BE2C (cell line): ENCODE measurements at regions not wholly inside any gene's neighbourhood (a gene's known extent, or its start where the extent isn't known, plus 50 kb on each side); places are given as distances from the start of the nearest gene placed in this dataset.

ENCODE experiments used
- DNase-seq: peaks from one replicate; pipeline ENCODE4 v3.0.0-alpha.2; 2020
- H3K27me3 ChIP-seq: fragments of 250-450 bp; sonication (Bioruptor Pico); 2 replicates; pipeline ENCODE4 v1.5.1; 2020; ENCODE audit warnings: mild to moderate bottlenecking
- H3K36me3 ChIP-seq: fragments of 250-450 bp; sonication (Bioruptor Pico); 2 replicates; pipeline ENCODE4 v1.5.1; 2020; ENCODE audit warnings: mild to moderate bottlenecking
- H3K4me1 ChIP-seq: fragments of 250-450 bp; sonication (Bioruptor Pico); 2 replicates; pipeline ENCODE4 v1.5.1; 2020
- H3K4me3 ChIP-seq: 2 replicates; pipeline ENCODE4 v1.5.1; 2011; ENCODE audit warnings: low read depth, low read length
- H3K9me3 ChIP-seq: fragments of 250-450 bp; sonication (Bioruptor Pico); 2 replicates; pipeline ENCODE4 v1.5.1; 2020
- TF ChIP-seq, protein P1 (sequence below): IDR thresholded peaks from 2 replicates; pipeline ENCODE4 v1.5.1; 2012; ENCODE audit warnings: mild to moderate bottlenecking, low read depth, low read length

DNA sequence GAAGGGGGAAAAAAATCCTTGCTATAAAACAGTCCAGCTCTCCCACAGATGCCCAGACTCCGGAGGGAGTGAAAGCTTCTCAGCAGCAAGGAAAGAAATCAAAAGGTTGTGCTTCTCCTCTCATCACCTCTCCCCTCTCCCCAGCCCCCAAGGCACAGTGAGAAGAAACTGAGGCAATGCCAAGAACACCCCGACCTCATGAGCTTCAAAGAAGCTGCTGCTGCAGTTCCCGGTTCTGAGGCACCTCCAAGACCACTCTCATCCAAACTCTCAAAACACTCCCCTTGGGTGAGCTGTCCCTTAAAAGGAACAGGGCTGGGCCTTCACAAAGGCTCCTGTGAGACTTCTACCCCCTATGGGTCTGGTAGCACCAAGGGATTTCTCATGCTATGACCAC is 62.0 kb upstream of the KLF7 start:
- no peak overlapping the region for H3K4me3 ChIP-seq
- H3K27me3 ChIP-seq = no peaks in the 10 kb centered on the region
- no peaks in the 10 kb centered on the region for H3K9me3 ChIP-seq
- peaks cover 12% of the 10 kb centered on the region; the same call in 1 of the 2 replicates for H3K4me1 ChIP-seq
- DNase-seq = no peak
- no peaks in the 10 kb centered on the region for H3K36me3 ChIP-seq
- TF ChIP-seq, protein P1, sequence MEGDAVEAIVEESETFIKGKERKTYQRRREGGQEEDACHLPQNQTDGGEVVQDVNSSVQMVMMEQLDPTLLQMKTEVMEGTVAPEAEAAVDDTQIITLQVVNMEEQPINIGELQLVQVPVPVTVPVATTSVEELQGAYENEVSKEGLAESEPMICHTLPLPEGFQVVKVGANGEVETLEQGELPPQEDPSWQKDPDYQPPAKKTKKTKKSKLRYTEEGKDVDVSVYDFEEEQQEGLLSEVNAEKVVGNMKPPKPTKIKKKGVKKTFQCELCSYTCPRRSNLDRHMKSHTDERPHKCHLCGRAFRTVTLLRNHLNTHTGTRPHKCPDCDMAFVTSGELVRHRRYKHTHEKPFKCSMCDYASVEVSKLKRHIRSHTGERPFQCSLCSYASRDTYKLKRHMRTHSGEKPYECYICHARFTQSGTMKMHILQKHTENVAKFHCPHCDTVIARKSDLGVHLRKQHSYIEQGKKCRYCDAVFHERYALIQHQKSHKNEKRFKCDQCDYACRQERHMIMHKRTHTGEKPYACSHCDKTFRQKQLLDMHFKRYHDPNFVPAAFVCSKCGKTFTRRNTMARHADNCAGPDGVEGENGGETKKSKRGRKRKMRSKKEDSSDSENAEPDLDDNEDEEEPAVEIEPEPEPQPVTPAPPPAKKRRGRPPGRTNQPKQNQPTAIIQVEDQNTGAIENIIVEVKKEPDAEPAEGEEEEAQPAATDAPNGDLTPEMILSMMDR = no peak

DNA sequence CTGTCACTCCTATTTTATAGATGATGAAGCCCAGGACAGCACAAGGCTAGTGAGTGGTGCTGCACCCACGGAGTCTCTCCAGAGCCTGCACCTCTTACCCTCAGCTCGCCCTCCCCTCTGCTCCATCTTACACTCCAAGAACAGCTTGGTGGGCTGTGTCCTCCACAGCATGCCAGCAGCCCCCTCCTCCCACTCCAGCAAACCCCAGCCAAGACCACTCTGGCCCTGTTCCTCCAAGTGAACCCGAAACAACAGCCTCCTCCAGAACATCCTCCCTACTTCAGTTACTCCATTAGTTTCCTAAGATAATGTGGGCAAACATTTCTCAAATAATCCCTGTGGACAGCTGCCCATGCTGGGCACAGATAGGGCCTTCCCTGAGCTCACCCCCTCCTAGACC is 62.7 kb upstream of the KLF7 start:
- Histone ChIP-seq H3K4me1 (peaks cover 7% of the 10 kb centered on the region; the same call in 1 of the 2 replicates), H3K27me3 (no peaks in the 10 kb centered on the region), H3K9me3 (no peaks in the 10 kb centered on the region), H3K4me3 (no peak overlapping the region), H3K36me3 (no peaks in the 10 kb centered on the region)
- DNase-seq = no peak
- TF ChIP-seq, protein P1 = no peak

DNA sequence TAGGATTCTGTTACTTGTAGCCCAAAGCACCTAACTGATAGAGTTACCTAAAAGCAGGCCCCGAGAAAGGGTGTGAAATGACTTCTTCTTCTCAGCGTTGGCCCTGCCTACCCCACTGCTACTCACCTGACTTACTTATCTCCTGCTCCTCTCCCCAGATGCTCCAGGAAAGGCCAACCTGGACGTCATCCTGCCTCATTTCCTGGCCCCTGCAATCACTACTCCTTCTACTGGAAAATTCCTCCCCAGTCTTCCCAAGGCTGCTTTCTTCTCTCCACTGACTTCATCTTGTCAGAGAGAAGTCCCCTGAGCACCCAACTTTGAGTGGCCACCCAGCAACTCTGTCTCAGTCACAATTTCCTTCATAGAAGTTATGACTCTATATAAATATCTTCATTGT is 63.4 kb upstream of the KLF7 start:
- Histone ChIP-seq H3K36me3 (no peaks in the 10 kb centered on the region), H3K4me3 (no peak overlapping the region), H3K27me3 (no peaks in the 10 kb centered on the region), H3K9me3 (no peaks in the 10 kb centered on the region), H3K4me1 (peaks cover 7% of the 10 kb centered on the region; the same call in 1 of the 2 replicates)
- TF ChIP-seq, protein P1 = no peak
- DNase-seq = no peak

DNA sequence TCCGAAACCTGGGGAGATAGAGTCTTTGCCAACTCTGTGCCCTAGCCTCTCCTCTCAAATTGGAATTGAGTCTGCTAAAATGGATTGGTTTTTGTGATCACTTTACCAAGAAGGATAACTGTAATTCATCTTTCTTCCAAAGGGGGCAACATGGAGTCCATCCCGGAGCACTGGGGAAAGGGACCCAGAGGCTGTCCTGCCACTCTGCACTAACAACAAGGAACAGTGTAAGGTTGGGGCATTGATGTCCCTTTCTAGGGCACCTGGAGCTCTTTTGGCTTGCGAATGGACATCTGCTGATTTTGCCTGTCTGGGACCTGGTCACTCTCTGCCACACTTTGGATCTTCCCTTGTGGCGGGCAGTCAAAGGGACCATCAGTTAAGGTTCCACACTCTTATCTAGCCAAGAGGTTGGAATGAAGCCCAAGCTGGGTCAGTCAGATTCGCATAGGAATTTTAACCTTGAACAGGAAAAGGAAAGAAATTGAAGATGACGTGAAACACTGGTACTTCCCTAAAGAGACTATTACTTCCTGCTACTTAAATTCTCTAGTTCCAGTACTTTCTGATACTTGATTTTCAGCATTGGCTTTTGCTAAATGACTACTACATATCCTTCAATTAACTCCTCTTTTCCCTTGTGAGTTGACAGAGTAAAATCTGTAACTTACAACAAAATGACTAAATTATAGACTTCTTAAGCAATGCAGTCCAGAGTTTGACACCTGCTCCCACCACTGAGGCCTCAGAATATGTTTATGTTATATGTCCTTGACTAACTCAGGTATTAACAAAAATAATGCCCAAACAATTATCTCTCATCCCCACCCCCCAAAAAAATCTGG is 64.7 kb upstream of the KLF7 start:
- TF ChIP-seq, protein P1 = peak; percentile 75
- H3K9me3 ChIP-seq = no peaks in the 10 kb centered on the region
- H3K27me3 ChIP-seq = no peaks in the 10 kb centered on the region
- H3K4me1 ChIP-seq = peaks cover 7% of the 10 kb centered on the region; the same call in 1 of the 2 replicates
- H3K36me3 ChIP-seq = no peaks in the 10 kb centered on the region
- H3K4me3 ChIP-seq = no peak overlapping the region
- peak; percentile 49 for DNase-seq

DNA sequence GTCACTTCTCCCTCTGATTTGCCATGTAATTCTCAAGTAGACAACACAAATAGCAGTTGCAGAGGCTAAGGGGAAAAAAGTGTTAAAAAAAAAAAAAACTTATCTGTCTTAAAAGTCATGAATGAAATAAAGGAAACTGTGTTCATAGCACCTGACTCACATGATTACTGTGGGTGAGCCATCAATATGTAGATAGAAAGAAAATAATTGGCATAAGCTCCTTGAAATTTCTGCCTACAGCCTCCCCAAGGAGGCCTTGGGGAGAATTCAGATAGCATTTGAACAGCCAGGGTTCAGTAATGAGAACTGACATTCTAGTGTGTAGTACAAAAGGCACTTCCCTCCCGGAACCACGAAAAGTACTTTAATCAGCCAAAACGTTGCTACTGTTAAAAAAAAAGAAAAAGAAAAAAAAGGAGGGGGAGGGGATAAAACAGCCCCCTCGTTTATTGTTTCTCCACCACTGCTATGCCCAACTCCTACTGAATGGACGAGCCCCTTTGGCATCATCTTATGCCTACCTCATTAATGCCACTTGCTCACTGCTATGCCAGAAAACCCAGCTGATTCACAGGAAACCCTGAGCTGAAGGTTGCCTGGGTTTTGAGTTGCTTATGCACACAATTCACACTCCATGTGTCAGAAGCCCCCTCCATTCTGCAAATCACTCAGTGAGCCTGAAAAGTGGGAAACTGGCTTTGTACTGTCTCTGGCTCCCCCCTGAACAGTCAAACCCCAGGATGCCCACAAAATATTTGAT is 65.5 kb upstream of the KLF7 start:
- H3K27me3 ChIP-seq = no peaks in the 10 kb centered on the region
- H3K9me3 ChIP-seq = no peaks in the 10 kb centered on the region
- no peak overlapping the region for H3K4me3 ChIP-seq
- TF ChIP-seq, protein P1 = no peak
- no peak for DNase-seq
- H3K36me3 ChIP-seq = no peaks in the 10 kb centered on the region
- H3K4me1 ChIP-seq = peaks cover 7% of the 10 kb centered on the region; the same call in 1 of the 2 replicates
